Right lung (tissue), 2 donors: ENCODE measurements at regions not wholly inside any gene's neighbourhood (a gene's known extent, or its start where the extent isn't known, plus 50 kb on each side); places are given as distances from the start of the nearest gene placed in this dataset.

ENCODE experiments used
- DNase-seq, 2 donors: peaks; one replicate each; pipeline ENCODE4 v3.0.0-alpha.2; 2013

DNA sequence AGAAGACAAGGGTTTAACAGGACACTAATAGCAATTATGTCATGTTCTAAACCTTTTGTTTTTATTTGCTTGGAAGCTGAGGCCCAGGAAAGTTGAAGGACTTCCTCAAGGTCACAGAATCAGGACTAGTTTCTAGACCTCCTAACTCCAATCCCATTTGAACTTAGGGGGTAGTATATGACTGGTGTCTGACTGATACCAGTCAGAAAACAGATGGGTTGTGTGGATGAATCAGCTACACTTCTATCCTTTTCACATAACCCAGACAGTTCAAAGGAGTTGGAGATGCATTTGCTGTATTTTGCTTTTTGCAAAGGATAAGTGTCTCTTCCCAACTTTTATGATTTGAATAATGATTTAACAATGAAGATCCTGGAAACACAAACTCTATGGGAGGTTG lies 322.5 kb downstream of the HLX start:
- DNase-seq = no peak

DNA sequence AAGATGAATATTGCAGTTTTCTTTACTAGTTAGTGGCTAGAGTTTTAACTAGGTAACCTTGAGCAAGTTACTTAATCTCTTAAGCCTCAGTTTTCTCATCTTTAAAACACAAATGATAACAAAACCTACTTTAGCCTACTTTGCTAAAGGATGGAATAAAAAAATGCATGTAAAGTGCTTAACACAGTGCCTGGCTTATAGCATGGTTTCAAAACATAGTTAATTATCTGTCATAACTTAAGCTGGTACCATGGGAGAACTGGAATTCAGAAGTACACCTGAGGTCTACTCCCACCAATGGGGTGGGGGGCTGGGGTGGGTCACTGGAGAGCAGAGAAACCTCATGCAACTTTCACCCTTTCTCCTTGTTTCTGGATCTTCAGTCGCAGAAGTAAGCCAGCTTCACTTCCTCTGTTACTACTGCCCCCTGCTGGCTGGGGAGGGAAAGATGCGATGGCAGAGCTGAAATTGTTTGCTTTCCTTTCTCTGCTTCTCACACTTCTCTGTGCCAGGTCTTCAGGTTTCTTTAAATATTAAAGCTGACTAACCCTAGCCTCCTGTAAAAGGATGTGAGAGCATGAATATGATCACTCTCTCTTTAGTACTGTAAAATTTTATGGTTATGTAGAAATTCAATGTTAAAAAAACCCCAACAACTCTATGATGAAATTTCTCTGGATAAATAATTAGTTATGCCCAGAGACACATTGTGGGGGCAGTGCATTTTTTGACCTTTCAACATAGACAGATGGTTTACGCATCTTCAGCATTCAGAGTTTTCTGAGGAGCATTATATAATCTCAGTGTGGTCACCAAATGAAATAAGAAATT lies 324.2 kb downstream of the HLX start:
- DNase-seq = peak; percentile 66 to 75

GRCh38 chr1:221204055-221204833 lies 325.0 kb downstream of the HLX start:
- peak; percentile 70 for DNase-seq

- DNase-seq = no peak
Observed at GRCh38 chr1:221206076-221206475, 326.8 kb downstream of the HLX start.

- no peak for DNase-seq
Observed at GRCh38 chr1:221212926-221213325, 333.7 kb downstream of the HLX start.

- DNase-seq = peak in 1 of 2 donors; percentile 16
Observed at GRCh38 chr1:221217029-221217428, 337.8 kb downstream of the HLX start.

- DNase-seq = no peak
Observed at GRCh38 chr1:221223281-221223680, 344.0 kb downstream of the HLX start.

GRCh38 chr1:221227460-221227859 lies 348.2 kb downstream of the HLX start:
- DNase-seq = no peak

GRCh38 chr1:221227872-221228337 lies 348.7 kb downstream of the HLX start:
- DNase-seq = no peak

- DNase-seq = no peak
Observed at GRCh38 chr1:221228594-221228993, 349.4 kb downstream of the HLX start.

GRCh38 chr1:221230605-221231004 lies 351.4 kb downstream of the HLX start:
- DNase-seq = peak in 1 of 2 donors; percentile 19

DNA sequence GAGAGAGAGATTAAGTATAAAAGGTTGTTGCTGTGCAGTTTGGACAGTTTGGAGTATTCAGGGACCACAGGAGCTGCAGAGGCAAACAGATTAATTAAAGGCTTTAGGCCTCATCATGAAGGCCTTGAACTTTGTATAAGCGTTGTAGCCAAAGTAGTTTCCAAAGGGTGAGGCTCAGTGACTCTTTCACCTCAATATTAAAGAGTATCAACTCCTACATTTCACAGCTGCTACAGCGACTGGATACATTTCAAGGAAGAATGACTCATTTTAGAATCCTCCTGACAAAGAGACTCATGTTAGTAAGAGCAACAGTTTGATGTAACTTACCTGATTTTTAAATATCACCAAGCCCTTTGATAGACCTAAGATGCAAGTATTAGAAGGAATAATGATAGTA lies 355.5 kb downstream of the HLX start:
- DNase-seq = no peak

DNA sequence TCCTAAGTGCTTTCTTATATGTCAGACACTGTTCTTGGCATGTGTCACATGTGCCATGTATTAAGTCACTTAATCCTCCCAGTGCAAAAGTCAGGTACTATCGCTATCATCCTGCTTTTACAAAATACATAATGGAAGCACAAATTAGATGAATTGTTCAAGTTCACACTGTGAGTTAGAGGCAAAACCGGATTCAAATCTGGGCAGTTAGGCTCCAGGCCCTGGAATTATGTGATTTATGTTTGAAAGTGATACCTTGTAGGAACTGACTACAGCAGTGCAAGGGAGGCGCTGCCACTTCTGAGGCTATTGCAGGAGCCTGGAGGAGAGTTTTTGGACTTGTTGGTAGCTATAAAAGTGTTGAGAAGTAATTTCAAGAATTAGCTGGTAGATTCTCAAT lies 358.3 kb downstream of the HLX start:
- DNase-seq = no peak

- DNase-seq = no peak
Observed at GRCh38 chr1:221239181-221239580, 359.9 kb downstream of the HLX start.

GRCh38 chr1:221239792-221240191 lies 360.5 kb downstream of the HLX start:
- DNase-seq = no peak

DNA sequence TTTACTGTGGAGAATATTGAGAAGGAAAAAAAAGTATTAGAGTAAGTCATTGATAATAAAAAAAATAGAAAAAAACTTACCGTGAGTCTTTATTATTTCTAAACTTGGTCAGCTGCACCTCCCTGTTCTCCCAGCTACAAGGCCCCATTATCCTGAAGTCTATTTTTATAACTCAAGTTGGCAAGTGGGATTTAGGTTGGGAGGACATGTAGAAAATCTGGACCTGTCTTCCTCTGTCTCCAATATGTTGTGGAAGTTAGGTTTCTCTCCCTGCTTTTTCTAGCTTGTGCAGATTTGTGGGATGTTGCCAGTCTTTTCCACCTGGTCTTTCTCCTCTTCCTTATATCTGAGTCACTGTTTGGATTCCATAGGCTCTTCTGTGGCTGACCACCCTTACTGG lies 361.4 kb downstream of the HLX start:
- DNase-seq = no peak

GRCh38 chr1:221241157-221241556 lies 361.9 kb downstream of the HLX start:
- no peak for DNase-seq

DNA sequence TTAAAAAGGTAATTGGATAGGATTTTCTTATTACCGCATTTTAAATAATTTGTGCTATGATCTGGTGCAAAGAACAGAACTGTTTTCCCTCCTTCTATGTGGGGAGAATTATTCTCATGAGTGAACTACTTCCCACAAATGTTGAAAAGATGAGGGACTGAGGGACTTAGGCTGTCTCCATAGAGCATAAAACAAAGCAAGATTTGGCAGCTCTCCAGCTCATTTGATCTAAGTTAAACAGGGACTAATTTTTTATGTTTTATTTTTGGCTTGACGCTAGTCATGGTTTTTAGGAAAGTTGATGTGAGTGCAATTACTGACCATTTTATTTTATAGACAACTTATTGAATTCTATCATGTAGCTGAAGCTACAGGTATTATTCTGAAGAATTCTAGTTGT lies 362.3 kb downstream of the HLX start:
- DNase-seq = no peak

DNA sequence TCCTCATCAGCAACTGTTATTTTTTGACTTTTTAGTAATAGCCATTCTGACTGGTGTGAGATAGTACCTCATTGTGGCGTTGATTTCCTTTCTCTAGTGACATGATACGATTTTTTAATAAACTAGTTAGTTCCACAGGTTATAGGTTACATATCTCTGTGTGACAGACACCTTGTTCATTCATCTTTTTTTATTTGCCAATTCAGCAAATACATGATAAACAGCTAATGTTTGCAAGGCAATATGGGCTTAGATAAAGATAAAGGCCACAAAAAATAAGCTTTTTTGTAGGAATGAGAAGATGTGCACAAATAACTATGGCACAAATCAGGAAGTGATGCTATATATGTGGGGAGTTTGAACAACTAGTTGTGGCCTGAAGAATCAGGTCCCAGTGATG lies 366.8 kb downstream of the HLX start:
- DNase-seq = no peak

DNA sequence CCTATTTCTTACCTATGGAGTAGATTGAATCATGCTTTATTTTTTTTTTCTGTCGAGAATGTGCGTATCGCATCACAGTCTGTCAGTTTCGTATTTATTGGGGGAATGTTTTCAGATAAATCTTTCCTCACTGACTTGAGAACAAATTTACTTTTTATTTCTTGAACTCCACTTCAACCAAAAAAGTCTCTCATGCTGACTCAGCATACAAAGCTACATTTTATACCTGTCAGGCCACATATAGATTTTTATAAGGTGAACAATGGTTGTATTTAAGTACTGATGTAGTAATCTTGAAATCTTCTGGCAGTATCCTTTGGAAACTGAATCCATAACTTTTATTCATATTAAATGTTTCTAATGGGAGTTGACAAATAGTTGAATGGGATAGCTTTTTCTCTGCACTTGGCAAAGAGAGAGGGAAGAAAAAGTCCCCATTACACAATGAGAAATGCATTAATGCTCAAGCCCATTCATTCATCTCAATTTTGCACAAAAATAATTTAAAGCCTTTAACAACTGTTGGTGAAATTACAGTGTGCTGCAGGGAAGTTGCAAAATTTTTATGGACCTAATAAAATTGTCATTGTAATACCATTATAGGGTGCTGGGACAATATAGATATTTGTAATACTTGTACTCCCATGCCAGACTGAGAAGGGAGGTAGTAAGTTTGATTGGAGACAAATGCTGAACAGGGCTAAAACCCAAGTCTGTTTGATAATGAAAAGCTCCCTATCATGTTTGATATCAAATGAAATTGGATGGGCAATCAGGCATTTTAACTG lies 367.6 kb downstream of the HLX start:
- DNase-seq = peak in 1 of 2 donors; percentile 37

- no peak for DNase-seq
Observed at GRCh38 chr1:221251580-221251979, 372.3 kb downstream of the HLX start.

DNA sequence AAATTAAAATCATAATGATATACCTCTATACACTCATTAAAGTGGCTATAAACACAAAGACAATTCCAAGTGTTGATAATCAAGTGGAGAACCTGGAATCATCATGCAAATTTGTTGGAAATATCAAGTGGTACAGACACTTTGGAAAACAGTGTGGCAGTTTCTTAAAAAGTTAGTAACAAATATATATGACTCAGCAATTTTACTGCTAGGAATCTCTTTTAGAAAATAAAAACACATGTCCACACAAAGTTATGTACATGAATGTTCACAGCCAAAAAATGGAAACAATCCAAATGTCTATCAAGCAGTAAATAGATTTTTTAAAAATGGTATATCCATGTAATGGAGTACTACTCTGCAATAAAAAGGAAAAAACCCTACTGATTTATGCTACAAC lies 375.6 kb downstream of the HLX start:
- no peak for DNase-seq
